Ishikawa (cell line): ENCODE measurements at regions not wholly inside any gene's neighbourhood (a gene's known extent, or its start where the extent isn't known, plus 50 kb on each side); places are given as distances from the start of the nearest gene placed in this dataset.

Experiments used
- CEBPB ChIP-seq: IDR thresholded peaks from 2 replicates; pipeline ENCODE4 v1.6.1; 2012
- CREB1 ChIP-seq: IDR thresholded peaks from 2 replicates; pipeline ENCODE4 v1.6.1; 2012; ENCODE audit warnings: low read depth
- EGR1 ChIP-seq: IDR thresholded peaks from 2 replicates; pipeline ENCODE4 v1.6.1; 2012
- EP300 ChIP-seq: IDR thresholded peaks from 2 replicates; pipeline ENCODE4 v1.6.1; 2012; ENCODE audit warnings: borderline replicate concordance
- FOXM1 ChIP-seq: IDR thresholded peaks from 2 replicates; pipeline ENCODE4 v1.6.1; 2012; ENCODE audit warnings: low read depth, borderline replicate concordance
- NFIC ChIP-seq: IDR thresholded peaks from 2 replicates; pipeline ENCODE4 v1.6.1; 2012
- RAD21 ChIP-seq: IDR thresholded peaks from 2 replicates; pipeline ENCODE4 v1.6.1; 2012; ENCODE audit warnings: low read depth
- TAF1 ChIP-seq: IDR thresholded peaks from 2 replicates; pipeline ENCODE4 v1.6.1; 2012; ENCODE audit warnings: low read depth, mild to moderate bottlenecking
- TCF12 ChIP-seq: IDR thresholded peaks from 2 replicates; pipeline ENCODE4 v1.6.1; 2012; ENCODE audit warnings: low read depth
- TEAD4 ChIP-seq: IDR thresholded peaks from 2 replicates; pipeline ENCODE4 v1.6.1; 2012
- USF1 ChIP-seq: IDR thresholded peaks from 2 replicates; pipeline ENCODE4 v1.6.1; 2012
- YY1 ChIP-seq: IDR thresholded peaks from 2 replicates; pipeline ENCODE4 v1.6.1; 2012; ENCODE audit warnings: low read depth
- ZBTB7A ChIP-seq: IDR thresholded peaks from 2 replicates; pipeline ENCODE4 v1.6.1; 2012; ENCODE audit warnings: low read depth
- TF ChIP-seq, protein P1 (sequence below): IDR thresholded peaks from 2 replicates; pipeline ENCODE4 v1.6.1; 2012
- TF ChIP-seq, protein P2 (sequence below): IDR thresholded peaks from 2 replicates; pipeline ENCODE4 v1.6.1; 2012; ENCODE audit warnings: low read depth, mild to moderate bottlenecking

- no peak for TF ChIP-seq TCF12
- TF ChIP-seq ZBTB7A, result no peak
- TF ChIP-seq, protein P1, sequence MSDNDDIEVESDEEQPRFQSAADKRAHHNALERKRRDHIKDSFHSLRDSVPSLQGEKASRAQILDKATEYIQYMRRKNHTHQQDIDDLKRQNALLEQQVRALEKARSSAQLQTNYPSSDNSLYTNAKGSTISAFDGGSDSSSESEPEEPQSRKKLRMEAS, result no peak
- no peak for TF ChIP-seq USF1
- TF ChIP-seq CEBPB, result no peak
- no peak for TF ChIP-seq YY1
- TF ChIP-seq RAD21, result no peak
- no peak for TF ChIP-seq CREB1
- no peak for TF ChIP-seq EGR1
- TF ChIP-seq FOXM1, result no peak
- TF ChIP-seq TAF1, result no peak
- no peak for TF ChIP-seq NFIC
- no peak for TF ChIP-seq TEAD4
- TF ChIP-seq EP300, result no peak
- TF ChIP-seq, protein P2, sequence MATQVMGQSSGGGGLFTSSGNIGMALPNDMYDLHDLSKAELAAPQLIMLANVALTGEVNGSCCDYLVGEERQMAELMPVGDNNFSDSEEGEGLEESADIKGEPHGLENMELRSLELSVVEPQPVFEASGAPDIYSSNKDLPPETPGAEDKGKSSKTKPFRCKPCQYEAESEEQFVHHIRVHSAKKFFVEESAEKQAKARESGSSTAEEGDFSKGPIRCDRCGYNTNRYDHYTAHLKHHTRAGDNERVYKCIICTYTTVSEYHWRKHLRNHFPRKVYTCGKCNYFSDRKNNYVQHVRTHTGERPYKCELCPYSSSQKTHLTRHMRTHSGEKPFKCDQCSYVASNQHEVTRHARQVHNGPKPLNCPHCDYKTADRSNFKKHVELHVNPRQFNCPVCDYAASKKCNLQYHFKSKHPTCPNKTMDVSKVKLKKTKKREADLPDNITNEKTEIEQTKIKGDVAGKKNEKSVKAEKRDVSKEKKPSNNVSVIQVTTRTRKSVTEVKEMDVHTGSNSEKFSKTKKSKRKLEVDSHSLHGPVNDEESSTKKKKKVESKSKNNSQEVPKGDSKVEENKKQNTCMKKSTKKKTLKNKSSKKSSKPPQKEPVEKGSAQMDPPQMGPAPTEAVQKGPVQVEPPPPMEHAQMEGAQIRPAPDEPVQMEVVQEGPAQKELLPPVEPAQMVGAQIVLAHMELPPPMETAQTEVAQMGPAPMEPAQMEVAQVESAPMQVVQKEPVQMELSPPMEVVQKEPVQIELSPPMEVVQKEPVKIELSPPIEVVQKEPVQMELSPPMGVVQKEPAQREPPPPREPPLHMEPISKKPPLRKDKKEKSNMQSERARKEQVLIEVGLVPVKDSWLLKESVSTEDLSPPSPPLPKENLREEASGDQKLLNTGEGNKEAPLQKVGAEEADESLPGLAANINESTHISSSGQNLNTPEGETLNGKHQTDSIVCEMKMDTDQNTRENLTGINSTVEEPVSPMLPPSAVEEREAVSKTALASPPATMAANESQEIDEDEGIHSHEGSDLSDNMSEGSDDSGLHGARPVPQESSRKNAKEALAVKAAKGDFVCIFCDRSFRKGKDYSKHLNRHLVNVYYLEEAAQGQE, result no peak
Measured at GRCh38 chr14:50011242-50011641, 105.1 kb downstream of the VCPKMT start.

- TF ChIP-seq YY1, result no peak
- no peak for TF ChIP-seq TEAD4
- TF ChIP-seq CREB1, result no peak
- TF ChIP-seq TCF12, result no peak
Measured at GRCh38 chr14:50012644-50013043, 103.7 kb downstream of the VCPKMT start.

GRCh38 chr14:50013198-50013918 is 103.0 kb downstream of the VCPKMT start:
- TF ChIP-seq ZBTB7A (no peak), CREB1 (no peak), TAF1 (no peak), TCF12 (no peak), USF1 (0 out of 2 replicates have a peak, but pooled peaks have one; percentile 24), EGR1 (no peak), YY1 (no peak), EP300 (no peak)
- TF ChIP-seq, protein P1, result no peak

DNA sequence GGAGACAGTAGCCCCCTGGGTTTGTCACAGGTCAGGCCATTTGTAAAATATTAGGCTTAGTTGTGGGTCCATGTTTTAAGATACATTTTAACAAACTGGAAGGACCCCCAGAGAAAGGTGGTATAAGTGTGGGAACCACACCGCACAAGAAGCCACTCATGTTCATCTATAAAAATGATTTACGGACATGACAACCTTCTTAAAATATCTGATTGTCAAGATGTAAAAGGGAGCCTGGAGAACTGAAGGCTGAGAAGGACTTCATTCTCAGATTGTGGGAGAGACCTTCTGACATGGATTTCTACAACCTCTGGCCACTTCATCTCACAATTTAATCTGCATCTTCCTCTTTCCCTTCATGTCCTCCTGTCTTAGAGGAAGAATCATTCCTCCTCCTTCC is 102.4 kb downstream of the VCPKMT start:
- TF ChIP-seq NFIC, result no peak
- no peak for TF ChIP-seq FOXM1
- no peak for TF ChIP-seq TEAD4
- TF ChIP-seq CREB1, result no peak

DNA sequence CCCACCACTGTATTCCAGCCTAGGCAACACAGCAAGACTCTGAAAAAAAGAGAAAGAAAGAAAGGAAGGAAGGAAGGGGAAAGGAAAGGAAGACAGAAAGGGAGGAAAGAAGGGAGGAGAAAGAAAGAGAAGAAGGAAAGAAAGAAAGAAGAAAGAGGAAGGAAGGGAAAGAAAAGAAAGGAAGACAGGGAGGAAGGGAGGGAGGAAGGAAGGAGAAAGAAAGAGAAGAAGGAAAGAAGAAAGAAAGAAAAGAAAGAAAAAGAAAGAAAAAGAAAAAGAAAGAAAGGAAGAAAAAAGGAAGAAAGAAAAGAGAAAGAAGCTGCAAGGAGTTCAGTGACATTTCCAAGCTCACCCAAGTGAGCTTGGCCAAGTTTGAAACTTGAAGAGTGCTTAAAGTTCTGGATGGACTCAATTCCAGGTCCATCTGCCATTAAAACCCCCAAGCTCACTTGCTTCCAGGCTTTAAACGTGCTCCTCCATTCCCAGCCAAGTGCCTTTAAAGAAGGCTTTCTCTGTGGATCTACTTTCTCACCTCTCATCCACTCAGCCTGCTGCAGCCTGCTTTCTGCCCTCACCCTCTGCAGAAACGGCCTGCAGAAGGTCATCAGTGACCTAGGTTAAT is 101.5 kb downstream of the VCPKMT start:
- TF ChIP-seq, protein P1, result no peak
- TF ChIP-seq TEAD4 (no peak), YY1 (no peak), USF1 (no peak), CEBPB (no peak), TAF1 (no peak), FOXM1 (no peak)

DNA sequence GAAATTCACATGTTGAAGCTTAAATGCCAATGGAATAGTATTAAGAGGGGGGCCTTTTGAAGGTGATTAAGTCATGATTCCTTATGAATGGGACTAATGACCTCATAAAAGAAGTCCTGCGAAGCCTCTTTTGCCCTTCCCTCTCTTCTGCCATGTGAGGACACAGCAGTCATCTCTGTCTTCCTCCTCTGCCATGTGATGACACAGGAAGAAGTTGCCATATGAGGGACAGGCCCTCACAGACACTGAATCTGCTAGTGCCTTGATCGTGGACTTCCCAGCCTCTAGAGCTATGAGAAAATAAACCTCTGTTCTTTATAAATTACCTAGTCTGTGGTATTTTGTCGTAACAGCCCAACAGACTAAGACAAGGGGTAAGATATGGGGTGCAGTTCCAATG is 100.7 kb downstream of the VCPKMT start:
- TF ChIP-seq YY1 (no peak), EP300 (no peak), CREB1 (no peak), TCF12 (no peak), ZBTB7A (no peak), TEAD4 (no peak), RAD21 (no peak), USF1 (no peak), CEBPB (no peak)
- TF ChIP-seq, protein P1, result no peak
